Esophagus muscularis mucosa (tissue), 4 donors: ENCODE measurements at regions not wholly inside any gene's neighbourhood (a gene's known extent, or its start where the extent isn't known, plus 50 kb on each side); places are given as distances from the start of the nearest gene placed in this dataset.

Experiments used
- DNase-seq: peaks from one replicate; pipeline ENCODE4 v3.0.0-alpha.2; 2017; ENCODE audit errors: extremely low spot score
- H3K27ac ChIP-seq, 4 donors: fragments of 200-600 bp; sonication (generic); replicated peaks in 1 of 4; 1 replicate in 3 of 4; 2 replicates in 1 of 4; pipeline ENCODE4 v1.5.1; 2016 to 2019; ENCODE audit warnings: mild to moderate bottlenecking in 1 of 4
- H3K27me3 ChIP-seq, 4 donors: fragments of 200-600 bp; sonication (generic); one replicate each; pipeline versions ENCODE4 v1.5.1 to v1.6.0; 2016 to 2019
- H3K36me3 ChIP-seq, 4 donors: fragments of 200-600 bp; sonication (generic); one replicate each; pipeline ENCODE4 v1.5.1; 2016 to 2019
- H3K4me1 ChIP-seq, 4 donors: fragments of 200-600 bp; sonication (generic); one replicate each; pipeline ENCODE4 v1.5.1; 2016 to 2019
- H3K4me3 ChIP-seq, 4 donors: fragments of 200-600 bp; sonication (generic); 1 replicate in 2 of 4; 2 replicates in 2 of 4; pipeline ENCODE4 v1.5.1; 2016 to 2019; ENCODE audit warnings: mild to moderate bottlenecking in 4 of 4, moderate library complexity in 1 of 4
- H3K9me3 ChIP-seq, 4 donors: fragments of 200-600 bp; sonication (generic); 1 replicate in 3 of 4; 2 replicates in 1 of 4; pipeline ENCODE4 v1.5.1; 2016 to 2019
- CTCF ChIP-seq, 3 experiments: fragments of 200-600 bp in 2 of 3; fragments of 450-650 bp in 1 of 3; sonication (generic) in 2 of 3; IDR thresholded peaks; one replicate each; pipeline ENCODE4 v1.5.1; 2017 to 2019; ENCODE audit warnings: antibody characterized with exemption in 3 of 3, mild to moderate bottlenecking in 2 of 3, moderate library complexity in 1 of 3
- EP300 ChIP-seq: sonication (generic); formaldehyde crosslinking; IDR thresholded peaks from one replicate; pipeline ENCODE4 v1.6.1; 2017; ENCODE audit warnings: antibody characterized with exemption
- POLR2A ChIP-seq: fragments of 450-650 bp; IDR thresholded peaks from one replicate; pipeline ENCODE4 v1.6.1; 2017; ENCODE audit warnings: antibody characterized with exemption, moderate library complexity, mild to moderate bottlenecking, low read depth
- POLR2AphosphoS5 ChIP-seq, 2 donors: sonication (generic); formaldehyde crosslinking; IDR thresholded peaks; one replicate each; pipeline ENCODE4 v1.6.1; 2017; ENCODE audit warnings: antibody characterized with exemption in 2 of 2
- WGBS: methylation state at CpG from one replicate; pipeline ENCODE4 v1.1.5; 2018; 5-methylcytosine and 5-hydroxymethylcytosine counted together
- intact Hi-C: fragments of 100-400 bp; cut with DNase I; formaldehyde crosslinking; loops from one replicate; pipeline ENCODE4 v1.15.1; 2023

DNA sequence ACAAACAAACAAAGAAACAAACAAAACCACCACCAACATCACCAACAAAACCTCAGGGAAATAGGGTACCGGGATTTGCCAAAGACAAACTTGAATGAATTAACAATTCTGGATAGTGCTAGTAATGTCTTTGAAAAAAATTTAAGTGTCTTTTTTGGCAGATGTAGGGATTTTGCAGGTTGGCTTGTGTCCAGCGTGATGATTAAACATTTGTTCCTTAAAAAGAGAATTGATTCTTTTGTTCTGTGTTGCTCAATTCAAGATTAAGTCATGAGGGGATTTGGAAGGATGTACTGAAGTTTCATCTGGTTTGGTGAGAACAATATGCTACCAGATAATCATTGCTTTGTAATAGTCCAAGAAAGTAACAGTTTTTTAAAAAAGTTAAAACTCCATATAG is 125.1 kb upstream of the HS3ST5 start:
- Histone ChIP-seq H3K9me3 (no peaks in the 10 kb centered on the region), H3K4me3 (no peak overlapping the region), H3K27me3 (no peaks in the 10 kb centered on the region), H3K36me3 (no peaks in the 10 kb centered on the region), H3K27ac (no peak overlapping the region), H3K4me1 (no peaks in the 10 kb centered on the region)
- DNase-seq = no peak
- TF ChIP-seq POLR2A = no peak
- TF ChIP-seq CTCF (IDR thresholded peaks at IDR 0.05) = no peak
- TF ChIP-seq POLR2AphosphoS5 (IDR thresholded peaks at IDR 0.05) = no peak
- no peak for TF ChIP-seq EP300
- WGBS = 73% methylated on average over 2 of the region's 2 CpGs
- intact Hi-C loops = no loop called here

DNA sequence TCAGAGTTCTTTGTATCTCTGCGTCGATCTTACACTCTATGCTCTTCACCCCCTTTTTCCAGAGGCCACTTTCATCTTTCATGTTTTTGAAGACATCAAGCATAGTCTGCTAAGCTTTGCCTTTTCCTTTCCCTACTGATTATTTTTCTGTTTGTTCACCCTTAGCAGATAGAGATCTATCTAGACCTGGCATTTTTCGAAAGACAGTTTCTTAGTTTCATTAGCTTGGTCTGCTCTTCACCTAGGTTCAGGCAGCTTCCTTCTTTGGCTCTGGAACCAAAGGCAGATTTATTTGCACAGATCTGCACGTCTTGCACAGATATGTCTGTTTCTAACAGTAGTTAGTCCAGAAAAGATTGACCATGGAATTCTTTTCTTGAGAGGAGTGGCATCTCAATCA is 122.7 kb upstream of the HS3ST5 start:
- no peak overlapping the region for H3K27ac ChIP-seq
- H3K27me3 ChIP-seq = no peaks in the 10 kb centered on the region
- no peak for DNase-seq
- H3K9me3 ChIP-seq = no peaks in the 10 kb centered on the region
- no peaks in the 10 kb centered on the region for H3K36me3 ChIP-seq
- TF ChIP-seq CTCF (IDR thresholded peaks at IDR 0.05) (no peak), POLR2AphosphoS5 (IDR thresholded peaks at IDR 0.05) (no peak), POLR2A (no peak), EP300 (no peak)
- WGBS = 82% methylated on average over 4 of the region's 4 CpGs
- no peaks in the 10 kb centered on the region for H3K4me1 ChIP-seq
- H3K4me3 ChIP-seq = no peak overlapping the region
- intact Hi-C loops = no loop called here

- H3K27ac ChIP-seq = no peak overlapping the region
- no peaks in the 10 kb centered on the region for H3K9me3 ChIP-seq
- DNase-seq = no peak
- H3K36me3 ChIP-seq = no peaks in the 10 kb centered on the region
- intact Hi-C loops = no loop called here
- TF ChIP-seq POLR2A (no peak), POLR2AphosphoS5 (IDR thresholded peaks at IDR 0.05) (no peak), CTCF (IDR thresholded peaks at IDR 0.05) (no peak), EP300 (no peak)
- WGBS = 89% methylated on average over 1 of the region's 1 CpG
- H3K4me3 ChIP-seq = no peak overlapping the region
- no peaks in the 10 kb centered on the region for H3K4me1 ChIP-seq
- H3K27me3 ChIP-seq = no peaks in the 10 kb centered on the region
Observed at GRCh38 chr6:114453737-114454276, 111.0 kb upstream of the HS3ST5 start.

GRCh38 chr6:114452785-114453401 is 110.1 kb upstream of the HS3ST5 start:
- intact Hi-C loops = no loop called here
- Histone ChIP-seq H3K27ac (no peak overlapping the region), H3K27me3 (no peaks in the 10 kb centered on the region), H3K4me1 (no peaks in the 10 kb centered on the region), H3K9me3 (no peaks in the 10 kb centered on the region), H3K36me3 (no peaks in the 10 kb centered on the region), H3K4me3 (no peak overlapping the region)
- WGBS = 80% methylated on average over 4 of the region's 4 CpGs
- no peak for DNase-seq
- no peak for TF ChIP-seq POLR2A
- TF ChIP-seq CTCF (IDR thresholded peaks at IDR 0.05) = no peak
- no peak for TF ChIP-seq POLR2AphosphoS5 (IDR thresholded peaks at IDR 0.05)
- no peak for TF ChIP-seq EP300

GRCh38 chr6:114450631-114451030 is 107.8 kb upstream of the HS3ST5 start:
- no peak overlapping the region for H3K27ac ChIP-seq
- intact Hi-C loops = no loop called here
- WGBS = 87% methylated on average over 2 of the region's 2 CpGs
- no peaks in the 10 kb centered on the region for H3K4me1 ChIP-seq
- H3K9me3 ChIP-seq = no peaks in the 10 kb centered on the region
- no peaks in the 10 kb centered on the region for H3K27me3 ChIP-seq
- H3K36me3 ChIP-seq = no peaks in the 10 kb centered on the region
- TF ChIP-seq POLR2AphosphoS5 (IDR thresholded peaks at IDR 0.05) (no peak), POLR2A (no peak), CTCF (IDR thresholded peaks at IDR 0.05) (no peak), EP300 (no peak)
- no peak for DNase-seq
- no peak overlapping the region for H3K4me3 ChIP-seq
